T follicular helper cell (primary cell): ENCODE measurements at regions not wholly inside any gene's neighbourhood (a gene's known extent, or its start where the extent isn't known, plus 50 kb on each side); places are given as distances from the start of the nearest gene placed in this dataset.
"Not testable (repeated sequence)": the region's sequence is repeated elsewhere in the genome, so short reads cannot be mapped to it uniquely, and the experiment has no call there.

Experiments
- DNase-seq: peaks from one replicate; pipeline ENCODE4 v3.0.0-alpha.2; 2020; ENCODE audit warnings: low read depth

DNA sequence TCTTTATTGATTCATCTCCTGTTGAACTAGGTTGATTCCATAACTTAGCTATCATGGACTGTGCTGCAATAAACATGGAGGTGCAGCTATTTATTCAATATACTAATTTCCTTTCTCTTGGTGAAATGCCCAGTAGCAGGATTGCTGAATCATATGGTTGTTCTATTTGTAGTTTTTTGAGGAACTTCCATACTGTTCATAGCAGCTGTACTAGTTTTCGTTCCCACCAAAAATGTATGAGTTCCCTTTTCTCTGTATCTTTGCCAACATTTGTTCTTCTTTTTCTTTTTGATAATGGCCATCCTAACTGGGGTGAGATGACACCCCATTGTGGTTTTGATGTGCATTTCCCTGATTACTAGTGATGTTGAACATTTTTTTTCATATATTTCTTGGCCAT, 87.2 kb upstream of the NAV2 start:
- DNase-seq, result no peak

- no peak for DNase-seq
These were observed 94.7 kb upstream of the NAV2 start for GRCh38 chr11:19617696-19618523.

DNA sequence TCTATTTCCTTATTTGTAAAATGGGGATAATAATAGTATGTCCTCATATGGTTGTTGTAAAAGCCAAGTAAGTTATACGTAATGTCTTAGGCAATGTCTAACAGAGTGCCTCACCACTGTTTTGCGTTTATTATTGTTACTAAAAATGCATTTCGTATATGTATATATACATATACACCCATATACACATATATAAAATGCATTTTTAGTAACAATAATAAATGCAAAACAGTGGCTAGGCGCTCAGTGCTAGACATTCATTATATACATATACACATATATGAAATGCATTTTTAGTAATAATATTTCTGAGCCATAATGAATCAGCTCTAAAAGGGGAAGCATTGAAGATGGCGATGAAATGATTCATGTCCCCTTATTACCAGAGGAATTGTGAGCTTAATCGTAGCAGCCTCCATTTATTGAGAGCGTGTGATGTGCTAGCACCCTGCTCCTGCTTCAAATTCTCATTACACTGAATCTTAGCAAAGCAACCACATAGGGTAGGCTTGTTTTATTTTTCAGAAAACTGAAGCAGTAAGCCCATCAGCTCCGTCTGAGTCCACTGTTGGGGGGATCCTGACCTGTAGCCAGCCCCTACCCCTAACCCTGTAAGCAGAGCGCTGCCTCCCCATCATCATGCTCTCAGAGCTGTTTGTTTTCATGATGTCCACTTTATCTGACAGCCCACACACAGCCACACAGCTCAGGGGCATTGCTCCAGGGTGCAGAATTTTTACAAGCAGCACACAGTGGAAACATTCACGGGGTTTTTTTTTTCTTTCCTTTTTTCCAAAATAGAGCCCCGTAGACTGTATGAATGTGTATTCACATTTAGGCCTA, 97.1 kb upstream of the NAV2 start:
- no peak for DNase-seq

GRCh38 chr11:19614370-19614940, 98.2 kb upstream of the NAV2 start:
- DNase-seq, result no peak

GRCh38 chr11:19612025-19612424, 100.6 kb upstream of the NAV2 start:
- not testable (repeated sequence) for DNase-seq

DNA sequence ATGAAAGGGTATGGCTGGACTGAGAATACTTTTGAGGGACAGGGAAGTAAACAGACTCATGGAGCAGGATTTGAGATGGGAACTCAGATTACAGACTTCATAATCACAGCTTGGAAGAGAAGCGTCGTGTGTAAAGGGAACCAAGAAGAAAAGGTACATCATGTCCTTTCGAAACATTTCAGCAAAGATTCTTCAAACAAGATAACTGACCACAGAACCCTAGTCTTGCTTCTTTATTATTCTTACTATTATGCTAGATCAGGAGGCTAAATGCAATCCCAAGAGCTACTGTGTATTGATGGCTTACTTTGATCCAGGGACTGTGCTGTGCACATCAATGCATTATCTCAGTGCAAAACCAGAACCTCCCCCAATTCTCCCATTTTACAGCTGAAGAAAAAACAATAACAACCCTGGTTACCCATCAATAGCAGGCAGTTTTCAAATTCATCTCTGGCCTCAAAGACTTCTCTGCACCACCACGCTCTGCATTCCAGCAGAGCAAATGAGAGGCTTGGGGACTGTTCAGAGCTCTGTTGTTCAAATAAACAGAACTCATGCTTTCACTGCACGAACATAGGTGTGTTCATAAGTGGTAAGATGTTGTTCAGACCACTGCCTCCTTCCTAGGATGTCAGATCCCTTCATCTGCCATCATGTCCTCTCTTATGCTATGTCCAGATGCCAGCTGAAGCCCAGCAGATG, 104.8 kb upstream of the NAV2 start:
- no peak for DNase-seq

- no peak for DNase-seq
These were observed 105.6 kb upstream of the NAV2 start for GRCh38 chr11:19606856-19607655.

- no peak for DNase-seq
These were observed 106.9 kb upstream of the NAV2 start for GRCh38 chr11:19605520-19606371.

GRCh38 chr11:19604679-19605375, 107.8 kb upstream of the NAV2 start:
- DNase-seq, result no peak

GRCh38 chr11:19603771-19604170, 108.9 kb upstream of the NAV2 start:
- no peak for DNase-seq

- no peak for DNase-seq
These were observed 109.7 kb upstream of the NAV2 start for GRCh38 chr11:19602891-19603290.

- DNase-seq, result no peak
These were observed 110.2 kb upstream of the NAV2 start for GRCh38 chr11:19602406-19602805.

DNA sequence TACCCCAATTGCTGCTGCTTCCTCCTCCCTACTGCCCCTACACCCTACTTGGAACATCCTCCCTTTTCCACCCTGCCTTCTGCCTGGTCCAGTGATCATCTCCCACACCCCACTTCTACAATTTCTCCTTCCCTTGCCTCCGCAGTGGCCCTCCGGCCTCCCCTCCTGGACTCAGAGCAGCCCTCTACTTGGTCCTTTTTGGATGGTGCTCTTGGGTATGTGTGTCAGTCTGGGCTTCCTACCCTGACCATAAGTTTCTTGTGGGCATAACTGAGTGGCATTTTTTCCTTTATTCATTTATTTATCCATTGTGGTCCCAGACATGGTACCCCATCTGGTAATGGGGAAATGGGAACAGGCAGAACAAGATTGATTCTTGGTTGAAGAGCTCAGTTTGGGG, 111.4 kb upstream of the NAV2 start:
- no peak for DNase-seq

GRCh38 chr11:19599681-19600080, 113.0 kb upstream of the NAV2 start:
- no peak for DNase-seq

DNA sequence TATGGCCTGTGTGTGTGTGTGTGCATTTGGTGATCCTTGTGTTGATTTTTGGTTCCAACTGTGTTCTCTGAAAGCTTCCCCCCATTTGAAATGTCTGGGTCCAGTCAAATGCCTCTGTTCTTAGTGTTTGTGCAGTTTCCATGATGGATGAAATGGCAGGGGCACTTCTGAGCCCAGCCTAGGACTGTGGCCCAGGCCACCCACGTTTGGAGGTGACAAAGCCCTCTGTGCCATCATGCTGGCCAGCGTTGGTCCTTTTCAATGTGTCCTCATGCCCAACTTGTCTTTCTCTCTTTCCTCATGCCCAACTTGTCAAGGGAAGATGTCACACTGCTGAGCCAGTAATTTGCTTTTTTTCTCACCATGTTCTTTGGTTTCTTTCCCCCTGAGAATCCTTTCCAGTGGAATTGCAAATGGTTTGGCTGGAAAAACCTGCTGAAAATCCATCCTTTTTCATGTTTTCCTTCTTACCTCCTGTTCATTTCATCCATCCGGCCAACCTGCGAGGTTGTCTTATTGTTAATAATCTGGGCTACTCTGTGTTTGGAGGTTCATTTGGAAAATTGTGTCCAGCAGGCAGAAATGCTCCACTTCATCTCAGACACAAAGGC, 113.7 kb upstream of the NAV2 start:
- no peak for DNase-seq

DNA sequence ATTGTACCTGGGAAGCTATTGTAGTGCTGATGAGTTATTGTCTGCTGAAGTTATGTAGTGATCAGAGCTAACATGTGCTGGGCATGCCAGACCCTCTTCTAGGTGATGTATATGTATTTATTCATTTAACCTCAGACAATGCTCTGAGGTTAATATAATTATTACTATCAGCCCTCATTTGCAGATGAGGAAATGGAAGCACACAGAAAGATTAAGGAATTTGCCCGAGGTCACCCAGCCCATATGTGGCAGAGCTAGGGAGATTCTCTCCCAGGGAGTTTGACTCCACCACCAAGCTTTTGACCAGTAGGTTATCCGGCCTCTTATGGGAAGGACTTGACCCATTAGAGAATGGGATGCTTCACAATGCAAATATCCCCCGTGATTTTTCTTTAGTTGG, 114.2 kb upstream of the NAV2 start:
- DNase-seq, result no peak

DNA sequence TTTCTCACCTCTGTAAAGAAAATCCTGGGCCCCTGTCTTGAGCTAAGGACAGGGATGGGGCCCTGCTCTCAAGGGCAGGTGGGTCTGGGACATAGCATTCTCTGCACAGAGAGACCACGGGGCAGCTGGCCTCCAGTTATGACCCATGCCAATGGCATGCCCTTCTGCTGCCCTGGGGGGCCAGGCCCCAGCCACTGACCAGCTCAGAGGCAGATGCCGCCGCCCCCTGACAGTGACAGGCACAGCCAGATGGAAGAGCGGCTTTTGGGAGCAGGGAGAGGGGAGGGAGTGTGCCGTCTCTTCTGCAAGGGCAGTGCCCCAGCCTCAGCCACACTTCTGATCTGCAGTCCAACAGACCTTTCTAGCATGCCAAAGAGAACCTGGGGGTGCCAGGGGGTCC, 114.8 kb upstream of the NAV2 start:
- DNase-seq, result no peak

- DNase-seq, result no peak
These were observed 115.4 kb upstream of the NAV2 start for GRCh38 chr11:19597206-19597605.
